ENCODE measurements at regions not wholly inside any gene's neighbourhood (a gene's known extent, or its start where the extent isn't known, plus 50 kb on each side); places are given as distances from the start of the nearest gene placed in this dataset.

GRCh38 chr4:104728380-104729122 lies 233.9 kb upstream of the CXXC4 start:
- TF ChIP-seq CTCF (IDR thresholded peaks at IDR 0.05; ENCODE audit: extremely low read depth in 1 of 2, insufficient read depth in 1 of 2, low read depth in 1 of 2, low read length in 2 of 2) (no peak), EZH2 (IDR thresholded peaks at IDR 0.05; ENCODE audit: borderline replicate concordance, low read depth, low read length, severe bottlenecking) (no peak)

All from endothelial cell of umbilical vein (primary cell).